ENCODE measurements at regions not wholly inside any gene's neighbourhood (a gene's known extent, or its start where the extent isn't known, plus 50 kb on each side); places are given as distances from the start of the nearest gene placed in this dataset.

GRCh38 chr9:129505270-129505902, 115.5 kb downstream of the C9orf50 start:
- no peak for TF ChIP-seq CTCF (IDR thresholded peaks at IDR 0.05)
- no peak for TF ChIP-seq POLR2A (IDR thresholded peaks at IDR 0.05)
